Transverse colon (tissue), 3 donors: ENCODE measurements at regions not wholly inside any gene's neighbourhood (a gene's known extent, or its start where the extent isn't known, plus 50 kb on each side); places are given as distances from the start of the nearest gene placed in this dataset.

ENCODE experiments used
- CTCF ChIP-seq, 5 experiments: fragments of 200-600 bp in 3 of 5; fragments of 450-650 bp in 2 of 5; sonication (generic) in 3 of 5; IDR thresholded peaks; 1 replicate in 2 of 5; 2 replicates in 3 of 5; pipeline ENCODE4 v1.5.1; 2016 to 2017; ENCODE audit warnings: antibody characterized with exemption in 5 of 5, inconsistent platforms in 3 of 5, mild to moderate bottlenecking in 2 of 5, moderate library complexity in 1 of 5
- POLR2A ChIP-seq: fragments of 450-650 bp; IDR thresholded peaks from one replicate; pipeline ENCODE4 v1.6.1; 2016; ENCODE audit warnings: antibody characterized with exemption, mild to moderate bottlenecking, moderate library complexity

- TF ChIP-seq POLR2A (no peak), CTCF (IDR thresholded peaks at IDR 0.05) (no peak)
These were observed 77.1 kb upstream of the BCAT1 start for GRCh38 chr12:25025951-25026490.
